ENCODE measurements at regions not wholly inside any gene's neighbourhood (a gene's known extent, or its start where the extent isn't known, plus 50 kb on each side); places are given as distances from the start of the nearest gene placed in this dataset.
"Not testable (repeated sequence)": the region's sequence is repeated elsewhere in the genome, so short reads cannot be mapped to it uniquely, and the experiment has no call there.

GRCh38 chr12:102313116-102313971 is 115.7 kb upstream of the PMCH start:
- not testable (repeated sequence) for TF ChIP-seq EZH2phosphoT487 (IDR thresholded peaks at IDR 0.05; ENCODE audit: borderline replicate concordance, low read depth, low read length); CTCF (conservative IDR thresholded peaks at IDR 0.05; ENCODE audit: low read length)

Data from OCI-LY7 (cell line).